Ishikawa (cell line): ENCODE measurements at regions not wholly inside any gene's neighbourhood (a gene's known extent, or its start where the extent isn't known, plus 50 kb on each side); places are given as distances from the start of the nearest gene placed in this dataset.

Experiments used
- EGR1 ChIP-seq: IDR thresholded peaks from 2 replicates; pipeline ENCODE4 v1.6.1; 2012
- EP300 ChIP-seq: IDR thresholded peaks from 2 replicates; pipeline ENCODE4 v1.6.1; 2012; ENCODE audit warnings: borderline replicate concordance
- FOXM1 ChIP-seq: IDR thresholded peaks from 2 replicates; pipeline ENCODE4 v1.6.1; 2012; ENCODE audit warnings: low read depth, borderline replicate concordance
- RAD21 ChIP-seq: IDR thresholded peaks from 2 replicates; pipeline ENCODE4 v1.6.1; 2012; ENCODE audit warnings: low read depth
- TAF1 ChIP-seq: IDR thresholded peaks from 2 replicates; pipeline ENCODE4 v1.6.1; 2012; ENCODE audit warnings: low read depth, mild to moderate bottlenecking
- TEAD4 ChIP-seq: IDR thresholded peaks from 2 replicates; pipeline ENCODE4 v1.6.1; 2012
- YY1 ChIP-seq: IDR thresholded peaks from 2 replicates; pipeline ENCODE4 v1.6.1; 2012; ENCODE audit warnings: low read depth
- TF ChIP-seq, protein P1 (sequence below): IDR thresholded peaks from 2 replicates; pipeline ENCODE4 v1.6.1; 2012; ENCODE audit warnings: low read depth, mild to moderate bottlenecking

DNA sequence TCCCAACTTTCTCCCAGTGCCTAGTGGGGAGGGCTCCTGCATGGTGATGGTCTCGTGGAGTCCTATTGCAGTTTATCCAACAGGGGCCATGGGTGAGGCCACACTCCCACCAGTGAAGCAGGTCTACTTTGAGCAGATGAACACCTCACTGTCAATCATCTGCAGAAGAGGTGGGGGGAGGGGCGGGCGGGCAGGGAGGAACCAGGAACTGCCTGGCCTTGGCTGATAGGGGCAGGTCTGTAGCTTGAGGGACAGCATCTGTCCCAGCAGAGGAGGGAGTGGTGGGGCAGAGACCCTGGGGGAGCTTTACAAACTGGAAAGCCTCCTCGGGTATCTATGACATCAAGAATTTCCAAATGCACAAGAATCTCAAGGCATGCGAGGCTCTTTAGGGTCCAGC is 58.7 kb upstream of the ZNF423 start:
- TF ChIP-seq RAD21, result no peak
- TF ChIP-seq YY1, result no peak
- TF ChIP-seq EP300, result no peak
- no peak for TF ChIP-seq EGR1
- TF ChIP-seq TAF1, result no peak
- TF ChIP-seq, protein P1, sequence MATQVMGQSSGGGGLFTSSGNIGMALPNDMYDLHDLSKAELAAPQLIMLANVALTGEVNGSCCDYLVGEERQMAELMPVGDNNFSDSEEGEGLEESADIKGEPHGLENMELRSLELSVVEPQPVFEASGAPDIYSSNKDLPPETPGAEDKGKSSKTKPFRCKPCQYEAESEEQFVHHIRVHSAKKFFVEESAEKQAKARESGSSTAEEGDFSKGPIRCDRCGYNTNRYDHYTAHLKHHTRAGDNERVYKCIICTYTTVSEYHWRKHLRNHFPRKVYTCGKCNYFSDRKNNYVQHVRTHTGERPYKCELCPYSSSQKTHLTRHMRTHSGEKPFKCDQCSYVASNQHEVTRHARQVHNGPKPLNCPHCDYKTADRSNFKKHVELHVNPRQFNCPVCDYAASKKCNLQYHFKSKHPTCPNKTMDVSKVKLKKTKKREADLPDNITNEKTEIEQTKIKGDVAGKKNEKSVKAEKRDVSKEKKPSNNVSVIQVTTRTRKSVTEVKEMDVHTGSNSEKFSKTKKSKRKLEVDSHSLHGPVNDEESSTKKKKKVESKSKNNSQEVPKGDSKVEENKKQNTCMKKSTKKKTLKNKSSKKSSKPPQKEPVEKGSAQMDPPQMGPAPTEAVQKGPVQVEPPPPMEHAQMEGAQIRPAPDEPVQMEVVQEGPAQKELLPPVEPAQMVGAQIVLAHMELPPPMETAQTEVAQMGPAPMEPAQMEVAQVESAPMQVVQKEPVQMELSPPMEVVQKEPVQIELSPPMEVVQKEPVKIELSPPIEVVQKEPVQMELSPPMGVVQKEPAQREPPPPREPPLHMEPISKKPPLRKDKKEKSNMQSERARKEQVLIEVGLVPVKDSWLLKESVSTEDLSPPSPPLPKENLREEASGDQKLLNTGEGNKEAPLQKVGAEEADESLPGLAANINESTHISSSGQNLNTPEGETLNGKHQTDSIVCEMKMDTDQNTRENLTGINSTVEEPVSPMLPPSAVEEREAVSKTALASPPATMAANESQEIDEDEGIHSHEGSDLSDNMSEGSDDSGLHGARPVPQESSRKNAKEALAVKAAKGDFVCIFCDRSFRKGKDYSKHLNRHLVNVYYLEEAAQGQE, result no peak
- no peak for TF ChIP-seq TEAD4
- TF ChIP-seq FOXM1, result no peak
